GM19455 (cell line): ENCODE measurements at regions not wholly inside any gene's neighbourhood (a gene's known extent, or its start where the extent isn't known, plus 50 kb on each side); places are given as distances from the start of the nearest gene placed in this dataset.

Experiments used
- ATAC-seq: cut with Tn5 transposase; IDR thresholded peaks from one replicate; pipeline ENCODE4 v1.9.1; 2021; ENCODE audit not compliant: unreplicated experiment

DNA sequence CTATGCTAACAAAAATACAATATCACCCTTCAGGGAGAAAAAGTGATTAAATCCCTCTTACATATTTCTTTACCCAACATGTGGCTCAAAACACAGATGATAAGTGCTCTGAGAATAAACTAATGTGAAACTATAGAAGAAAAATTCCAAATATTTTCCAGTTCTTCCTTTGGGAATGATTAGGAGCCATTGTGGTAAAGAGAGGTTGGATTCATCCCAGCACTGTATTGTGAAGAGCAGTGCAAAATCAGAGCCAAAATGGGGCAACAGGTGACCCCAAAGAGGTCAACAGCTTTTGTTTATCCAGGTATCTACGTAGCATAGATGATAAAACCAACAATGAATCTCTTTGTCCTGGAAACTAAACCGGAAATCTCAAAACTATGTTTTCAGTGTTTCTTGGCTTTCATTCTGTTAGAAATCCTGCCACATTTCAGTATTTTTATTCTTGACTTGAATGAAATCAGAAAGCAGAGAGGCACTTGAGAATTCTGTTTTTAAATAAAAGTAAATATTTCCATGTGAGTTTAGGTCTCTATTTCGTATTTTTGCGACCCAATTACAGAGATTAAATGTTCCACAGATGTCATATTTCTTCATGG, 120.4 kb upstream of the FST start:
- ATAC-seq, result no peak

- no peak for ATAC-seq
Measured at GRCh38 chr5:53360811-53361210, 119.6 kb upstream of the FST start.

GRCh38 chr5:53361708-53362107, 118.7 kb upstream of the FST start:
- no peak for ATAC-seq

- ATAC-seq, result no peak
Measured at GRCh38 chr5:53362521-53362941, 117.9 kb upstream of the FST start.

- ATAC-seq, result no peak
Measured at GRCh38 chr5:53364061-53364460, 116.4 kb upstream of the FST start.

GRCh38 chr5:53366245-53366644, 114.2 kb upstream of the FST start:
- ATAC-seq, result no peak

- no peak for ATAC-seq
Measured at GRCh38 chr5:53367727-53368126, 112.7 kb upstream of the FST start.

DNA sequence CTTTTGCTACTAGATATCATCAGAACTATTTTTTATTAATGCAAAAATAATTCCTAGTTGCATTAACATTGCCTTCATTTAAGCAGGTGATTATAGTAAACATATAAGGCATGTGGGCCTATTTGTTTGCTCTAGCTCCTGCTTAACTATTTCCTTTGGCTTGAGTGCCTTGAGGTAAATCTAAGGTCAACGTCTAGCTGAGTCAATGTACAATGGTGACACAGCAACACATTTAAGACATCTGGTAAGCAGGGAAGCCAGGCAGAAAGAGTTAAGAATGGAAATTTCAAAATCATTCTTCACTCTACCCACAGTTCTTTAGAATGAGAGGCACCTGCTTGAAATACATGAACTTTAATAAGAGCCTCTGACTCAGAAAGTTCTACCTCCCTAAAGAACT, 111.9 kb upstream of the FST start:
- ATAC-seq, result no peak

DNA sequence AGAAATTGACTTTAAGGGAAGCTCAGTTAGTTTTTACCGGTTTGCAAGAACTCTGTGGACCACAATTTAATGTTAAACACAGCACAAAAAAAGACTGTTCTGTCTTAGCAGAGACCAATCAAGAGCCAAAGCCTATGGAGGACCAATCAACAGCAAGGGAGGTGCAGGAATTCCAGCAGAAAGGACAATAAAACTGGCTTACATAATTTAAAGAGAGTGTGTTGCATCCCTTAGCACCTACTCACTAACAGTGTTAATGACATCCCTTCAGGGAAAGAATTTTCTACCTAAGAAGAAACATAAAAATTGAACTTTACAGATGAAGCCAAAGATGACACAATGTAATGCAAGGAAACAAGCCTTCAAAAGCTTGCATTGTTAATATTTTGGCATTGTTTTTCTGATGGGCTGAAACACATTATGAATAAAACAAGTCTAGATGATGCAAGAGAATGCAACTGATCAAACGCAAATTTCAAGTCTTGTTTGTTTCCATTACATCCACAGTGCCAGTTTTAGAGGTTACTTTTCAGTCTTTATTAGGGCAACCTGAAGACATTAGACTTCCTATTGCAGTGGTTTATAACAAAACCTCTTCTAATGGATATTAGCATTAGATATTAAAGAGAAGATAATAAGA, 111.3 kb upstream of the FST start:
- no peak for ATAC-seq

- no peak for ATAC-seq
Measured at GRCh38 chr5:53369681-53370080, 110.7 kb upstream of the FST start.

- no peak for ATAC-seq
Measured at GRCh38 chr5:53373451-53374158, 106.8 kb upstream of the FST start.

GRCh38 chr5:53376853-53377252, 103.6 kb upstream of the FST start:
- no peak for ATAC-seq

- ATAC-seq, result no peak
Measured at GRCh38 chr5:53378190-53378589, 102.2 kb upstream of the FST start.

- no peak for ATAC-seq
Measured at GRCh38 chr5:53378590-53379247, 101.7 kb upstream of the FST start.

DNA sequence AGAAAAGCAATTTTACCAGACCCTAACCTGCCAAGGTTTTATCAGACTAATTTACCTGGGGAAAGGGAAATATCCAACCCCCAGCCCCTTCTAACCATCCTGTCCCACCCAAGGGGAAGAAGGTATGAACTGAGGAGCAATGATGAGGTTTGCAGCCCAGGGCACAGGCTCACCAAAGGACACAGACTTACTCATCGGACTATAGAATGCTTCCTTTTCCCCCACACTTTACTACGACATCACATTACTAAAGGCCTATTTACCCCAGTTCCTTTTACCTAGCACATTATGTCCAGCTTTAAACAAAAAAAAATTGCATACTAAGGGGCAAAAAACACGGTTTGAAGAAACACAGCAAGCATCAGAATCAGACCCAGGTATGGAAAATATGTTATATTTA, 94.1 kb upstream of the FST start:
- ATAC-seq, result no peak

DNA sequence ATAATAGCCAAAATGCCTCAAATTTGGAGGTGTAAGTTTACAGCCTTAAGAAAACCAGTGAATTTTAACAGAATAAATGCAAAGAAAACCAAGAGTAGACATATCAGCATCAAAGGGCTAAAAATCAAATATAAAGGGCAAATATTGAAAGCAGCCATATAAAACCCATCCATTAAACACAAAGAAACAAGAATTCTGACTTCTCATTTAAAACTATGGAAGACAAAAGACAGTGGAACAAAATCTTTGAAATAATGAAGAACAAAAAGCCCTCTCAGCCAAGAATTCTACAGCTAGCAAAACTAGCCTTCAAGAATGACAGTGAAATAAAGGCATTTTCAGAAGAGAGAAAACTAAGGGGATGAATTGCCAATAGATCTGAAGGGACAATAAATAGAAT, 91.3 kb upstream of the FST start:
- ATAC-seq, result no peak

DNA sequence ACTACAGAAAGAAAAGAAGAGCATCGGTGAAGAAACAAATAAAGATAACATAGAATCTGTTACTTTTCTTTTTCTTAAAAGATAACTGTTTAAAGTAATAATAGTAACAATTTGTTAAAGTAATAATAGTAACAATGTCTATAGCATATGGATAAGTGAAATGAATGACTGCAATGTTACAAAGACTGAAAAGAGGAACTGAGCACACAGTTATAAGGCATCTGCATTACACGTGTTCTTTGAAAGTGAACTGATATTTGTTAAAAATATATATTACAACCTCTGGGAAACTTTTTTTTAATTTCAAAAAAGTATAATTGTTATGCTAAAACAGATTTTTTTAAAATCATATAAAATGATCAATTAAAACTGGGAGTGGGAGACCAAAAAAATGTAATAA, 88.4 kb upstream of the FST start:
- ATAC-seq, result no peak

GRCh38 chr5:53394808-53395207, 85.6 kb upstream of the FST start:
- ATAC-seq, result no peak

GRCh38 chr5:53397141-53397757, 83.2 kb upstream of the FST start:
- no peak for ATAC-seq

- no peak for ATAC-seq
Measured at GRCh38 chr5:53397845-53398244, 82.6 kb upstream of the FST start.

GRCh38 chr5:53399926-53400697, 80.3 kb upstream of the FST start:
- ATAC-seq, result no peak
